ENCODE measurements at regions not wholly inside any gene's neighbourhood (a gene's known extent, or its start where the extent isn't known, plus 50 kb on each side); places are given as distances from the start of the nearest gene placed in this dataset.

- no peak for DNase-seq
These were observed 416.9 kb upstream of the SMARCA2 start for GRCh38 chr9:1598270-1598669.

GRCh38 chr9:1599961-1600360, 415.2 kb upstream of the SMARCA2 start:
- no peak for DNase-seq

DNA sequence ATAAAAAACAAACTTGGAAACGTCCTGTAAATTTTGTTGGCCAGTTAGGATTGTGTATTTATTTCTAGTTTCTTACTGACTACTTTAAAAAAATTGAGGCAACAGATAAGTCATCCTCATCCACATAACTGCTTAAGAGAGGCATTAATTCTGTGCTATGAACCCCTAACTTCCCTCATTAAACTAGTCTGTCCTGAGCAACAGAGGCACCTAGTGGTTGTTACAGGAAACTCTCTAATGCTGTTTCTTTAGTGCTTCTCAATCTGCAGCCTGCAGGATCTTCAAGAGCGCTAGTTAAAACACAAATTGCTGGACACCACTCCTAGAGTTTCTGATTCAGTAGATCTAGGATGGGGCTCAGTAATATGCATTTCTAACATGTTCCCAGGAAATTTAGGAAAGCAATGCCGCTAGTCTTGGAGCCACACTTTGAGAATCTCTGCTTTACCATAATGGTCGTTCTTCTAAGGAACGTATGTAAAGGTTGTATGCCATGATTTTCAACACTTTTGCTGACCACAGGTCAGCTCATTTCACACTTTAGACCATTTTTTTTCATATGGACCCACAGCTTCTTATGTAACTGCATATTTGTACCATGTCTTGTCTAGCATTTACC, 410.1 kb upstream of the SMARCA2 start:
- DNase-seq = peak; percentile 52

GRCh38 chr9:1606253-1606652, 408.9 kb upstream of the SMARCA2 start:
- DNase-seq = no peak

GRCh38 chr9:1612886-1613285, 402.3 kb upstream of the SMARCA2 start:
- no peak for DNase-seq

- DNase-seq = no peak
These were observed 397.7 kb upstream of the SMARCA2 start for GRCh38 chr9:1617419-1617818.

GRCh38 chr9:1619915-1620710, 395.0 kb upstream of the SMARCA2 start:
- no peak for DNase-seq

DNA sequence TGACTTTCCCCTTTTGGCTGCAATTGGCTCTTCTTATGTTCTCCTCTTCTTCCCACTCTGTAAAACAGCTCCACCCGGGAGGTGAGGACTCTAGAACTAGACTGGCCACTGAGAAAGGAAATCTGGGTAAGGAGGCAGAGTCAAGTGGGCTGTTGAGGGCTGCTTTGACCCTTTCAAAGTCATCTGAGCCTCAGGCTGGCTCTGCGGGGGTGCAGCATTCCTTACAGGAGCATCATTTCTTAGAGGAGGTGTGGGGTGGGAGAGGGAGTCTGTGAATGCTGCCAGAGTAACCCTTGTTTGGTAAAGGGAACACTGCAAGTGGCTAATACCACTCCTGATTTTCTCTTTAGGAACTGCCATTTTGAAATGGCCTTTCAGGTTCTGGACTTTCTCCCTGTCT, 377.7 kb upstream of the SMARCA2 start:
- no peak for DNase-seq

DNA sequence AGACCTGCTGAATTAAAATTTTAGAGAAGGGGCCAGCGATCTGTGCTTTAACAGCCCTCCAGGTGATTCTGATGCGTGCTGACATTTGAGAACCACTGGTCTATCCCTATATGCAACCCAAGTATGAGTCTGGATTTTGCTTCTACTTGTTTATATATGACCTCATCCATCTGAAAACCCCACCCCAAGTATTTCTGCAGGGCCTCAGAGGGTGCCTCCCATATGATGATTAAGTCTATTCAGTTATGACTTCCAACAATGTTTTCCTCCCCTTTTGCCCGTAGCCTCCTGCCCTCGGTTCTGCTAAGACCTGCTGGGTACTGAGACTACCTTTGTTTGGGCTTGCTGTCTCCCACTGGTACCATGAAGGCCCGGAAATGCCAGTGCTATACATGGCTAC, 376.0 kb upstream of the SMARCA2 start:
- DNase-seq = no peak

GRCh38 chr9:1647776-1648175, 367.4 kb upstream of the SMARCA2 start:
- DNase-seq = no peak

DNA sequence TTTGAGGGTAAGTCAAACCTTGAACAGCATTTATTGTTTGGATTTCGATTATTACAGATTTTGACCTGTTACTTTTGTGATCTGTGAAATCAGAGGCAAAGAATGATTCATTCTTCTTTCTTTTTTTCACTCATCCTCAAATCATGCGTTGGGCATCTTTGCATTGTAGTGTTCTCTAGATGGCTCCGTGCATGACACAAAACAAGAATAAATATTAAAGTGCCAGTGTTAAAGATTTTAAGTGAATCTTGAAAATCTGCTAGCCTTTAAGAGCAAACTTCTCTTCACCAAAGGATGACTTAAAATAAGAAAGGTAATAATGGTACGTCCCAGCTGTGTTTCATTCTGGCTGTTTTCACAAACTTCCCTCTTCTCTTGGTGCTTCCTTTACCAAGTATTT, 361.9 kb upstream of the SMARCA2 start:
- DNase-seq = no peak

DNA sequence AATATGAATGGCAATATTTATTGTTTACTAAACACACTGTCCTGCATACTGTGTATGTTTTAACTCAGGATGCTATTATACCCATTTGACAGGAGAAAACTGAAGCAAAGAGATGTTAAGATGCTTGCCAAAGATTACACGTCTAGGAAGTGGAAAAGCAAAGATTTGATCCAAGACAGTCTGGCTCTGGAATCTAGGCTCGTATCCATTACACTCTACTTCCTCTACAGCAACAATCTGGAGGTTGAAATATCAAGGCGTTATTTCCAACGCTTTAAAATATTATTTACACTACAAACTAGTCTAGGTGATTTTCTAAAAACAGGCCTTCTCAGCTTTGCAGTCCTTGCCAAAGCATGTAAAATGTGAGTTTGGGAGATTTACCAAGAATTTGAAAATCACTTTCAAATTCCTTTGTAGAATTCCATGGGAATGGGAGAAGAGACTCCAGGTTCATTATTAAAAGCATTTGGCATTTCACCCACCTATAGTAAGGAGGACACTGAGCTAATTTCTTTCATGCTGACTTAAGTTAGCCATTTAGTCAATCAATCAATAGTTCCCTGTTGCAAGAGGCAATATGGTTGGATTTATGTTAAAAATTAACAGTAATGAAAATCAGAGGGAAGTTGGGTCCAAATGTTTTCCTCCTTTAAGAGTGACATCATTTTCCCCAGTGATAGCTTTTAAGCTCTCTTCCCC, 356.3 kb upstream of the SMARCA2 start:
- no peak for DNase-seq

GRCh38 chr9:1659363-1659690, 355.8 kb upstream of the SMARCA2 start:
- DNase-seq = no peak

DNA sequence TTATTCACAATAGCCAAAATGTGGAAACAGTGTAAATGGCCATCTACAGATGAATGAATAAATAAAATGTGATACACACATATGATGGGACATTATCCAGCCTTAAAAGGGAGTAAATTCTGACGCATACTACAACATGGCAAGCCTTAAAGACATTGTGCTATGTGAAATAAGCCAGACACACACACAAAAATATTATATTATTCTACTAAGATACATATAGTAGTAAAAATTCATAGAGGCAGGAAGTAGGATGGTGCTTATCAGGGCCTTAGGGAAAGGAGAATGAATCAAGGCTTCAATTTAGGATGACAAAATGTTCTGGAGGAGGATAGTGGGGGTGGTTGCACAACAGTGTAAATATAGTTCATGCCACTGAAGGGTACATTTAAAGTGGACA, 346.7 kb upstream of the SMARCA2 start:
- no peak for DNase-seq

GRCh38 chr9:1673300-1673699, 341.8 kb upstream of the SMARCA2 start:
- DNase-seq = no peak

DNA sequence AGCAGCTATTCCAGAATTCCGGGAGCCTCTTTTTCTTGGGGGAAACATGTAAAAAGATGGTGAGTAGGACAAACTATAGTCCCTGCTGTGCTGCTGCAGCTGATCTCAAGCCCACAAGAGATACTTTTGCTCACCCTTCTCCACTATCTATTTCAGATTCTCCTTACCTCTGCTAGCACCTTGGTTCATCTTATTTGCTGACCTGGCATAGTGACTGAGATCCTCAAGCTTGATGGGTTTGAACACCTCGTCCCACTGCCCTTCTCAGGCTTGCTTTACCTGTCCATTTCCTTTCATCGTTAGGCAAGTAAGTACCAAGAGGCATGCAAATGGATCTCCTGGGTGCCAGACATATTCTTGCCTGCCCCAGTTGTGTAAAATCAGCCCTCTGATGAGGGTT, 338.4 kb upstream of the SMARCA2 start:
- no peak for DNase-seq

DNA sequence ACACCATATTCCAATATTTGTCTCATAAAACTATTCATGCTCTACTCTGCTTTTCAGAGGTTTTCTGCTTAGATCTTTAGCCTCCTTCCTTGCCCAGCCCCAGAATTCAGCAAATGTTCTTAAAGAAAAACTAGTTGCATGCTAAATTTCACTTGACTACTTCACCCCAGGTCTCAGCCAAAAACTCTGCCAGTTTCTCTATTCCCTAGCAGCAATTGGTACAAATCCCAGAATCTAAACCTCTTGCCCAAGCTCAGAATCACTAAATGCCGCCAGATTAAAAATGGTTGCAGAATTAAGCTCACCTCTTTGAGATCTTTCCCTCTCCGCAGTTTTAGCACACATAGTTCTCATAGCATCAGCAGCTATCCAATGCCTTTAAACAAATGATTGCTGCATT, 331.2 kb upstream of the SMARCA2 start:
- no peak for DNase-seq

DNA sequence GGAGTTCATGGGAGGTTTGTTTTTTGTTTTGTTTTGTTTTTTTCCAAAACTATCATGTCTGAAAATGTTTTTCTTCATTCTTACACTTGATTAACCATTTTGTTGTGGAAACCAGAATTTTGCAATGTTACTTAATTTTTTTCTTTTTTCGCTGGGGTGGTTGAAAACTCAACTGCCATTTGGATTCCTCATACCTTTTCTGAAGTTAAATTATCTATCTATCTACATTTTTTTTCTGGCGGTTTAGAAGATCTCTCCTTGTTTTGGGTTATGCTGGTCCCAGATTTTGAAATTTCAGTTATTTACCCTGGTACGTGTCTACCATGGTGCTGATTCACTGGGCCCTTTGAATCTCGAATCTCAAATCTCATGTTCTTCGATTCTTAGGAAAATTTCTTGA, 316.2 kb upstream of the SMARCA2 start:
- DNase-seq = no peak

- no peak for DNase-seq
These were observed 314.0 kb upstream of the SMARCA2 start for GRCh38 chr9:1701113-1701512.

DNA sequence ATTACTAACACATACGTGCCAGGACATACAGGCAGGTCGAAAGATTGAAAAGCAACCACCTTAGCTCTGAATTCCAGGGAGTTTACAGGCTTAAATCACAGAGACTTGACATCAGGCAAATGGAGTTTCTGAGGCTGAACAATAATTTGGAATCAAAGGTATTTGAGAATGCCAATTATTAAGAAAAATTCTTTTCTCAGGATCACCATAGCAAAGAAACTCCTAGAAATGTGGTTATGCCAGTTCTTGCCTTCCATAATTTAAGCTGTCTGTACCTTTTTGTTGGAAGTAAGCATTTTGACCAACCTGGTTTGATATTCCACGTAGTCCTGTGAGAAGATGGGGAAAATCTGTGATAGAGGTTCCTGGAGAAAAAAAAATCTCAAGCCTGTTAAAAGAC, 312.4 kb upstream of the SMARCA2 start:
- no peak for DNase-seq

DNA sequence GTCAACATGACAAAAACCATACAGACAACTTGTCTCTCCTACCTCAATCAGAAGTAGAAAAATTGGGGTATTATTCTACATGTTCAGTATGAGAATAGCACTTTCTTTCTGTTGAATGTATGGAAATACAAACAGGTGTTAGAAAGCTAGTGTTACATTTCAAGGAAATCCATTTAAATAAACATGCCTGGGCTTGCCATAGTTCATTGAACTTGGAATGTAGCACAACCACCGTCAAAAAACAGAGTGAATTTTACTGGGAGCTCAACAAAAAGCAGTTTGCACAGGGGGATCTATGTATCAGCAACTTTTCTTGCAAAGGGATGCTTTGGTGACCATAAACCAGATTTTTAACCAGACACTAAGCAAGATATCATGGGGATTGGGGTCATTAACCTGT, 307.9 kb upstream of the SMARCA2 start:
- DNase-seq = no peak

DNA sequence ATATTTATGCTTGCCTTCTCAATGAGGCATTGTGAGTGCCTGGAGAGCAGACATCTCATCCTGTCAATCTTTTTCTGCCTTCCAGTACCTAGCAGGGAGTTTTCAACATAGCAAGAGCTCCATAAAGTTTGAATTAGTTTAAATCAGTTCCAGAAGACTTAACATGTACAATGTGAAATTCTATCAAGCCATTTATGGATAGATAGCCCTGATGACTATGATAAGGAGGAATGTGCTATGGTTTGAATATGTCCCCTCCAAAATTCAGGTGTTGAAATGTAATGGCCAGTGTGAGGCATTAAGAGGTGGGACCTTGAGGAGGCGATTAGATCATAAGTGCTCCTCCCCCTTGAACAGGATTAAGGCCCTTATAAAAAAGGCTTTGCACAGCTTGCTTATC, 306.9 kb upstream of the SMARCA2 start:
- DNase-seq = no peak

DNA sequence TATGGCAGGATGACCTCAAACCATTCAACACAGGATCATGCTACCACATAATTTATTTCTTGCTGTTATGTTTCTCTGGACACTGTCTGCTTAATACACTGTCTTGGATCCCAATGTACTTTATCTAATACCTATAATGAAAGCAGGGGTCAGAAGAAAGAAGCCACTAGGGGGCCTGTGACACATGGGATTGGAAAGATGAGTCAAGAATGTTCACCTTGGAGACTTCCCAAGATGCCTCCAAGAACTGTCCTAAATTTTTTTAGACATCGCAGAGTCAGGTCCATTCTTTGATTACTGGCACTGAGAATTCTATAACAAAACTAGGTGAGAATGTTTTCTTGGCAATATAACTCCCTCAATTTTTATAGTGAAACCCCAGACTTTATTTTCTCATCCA, 305.8 kb upstream of the SMARCA2 start:
- peak; percentile 47 for DNase-seq

DNA sequence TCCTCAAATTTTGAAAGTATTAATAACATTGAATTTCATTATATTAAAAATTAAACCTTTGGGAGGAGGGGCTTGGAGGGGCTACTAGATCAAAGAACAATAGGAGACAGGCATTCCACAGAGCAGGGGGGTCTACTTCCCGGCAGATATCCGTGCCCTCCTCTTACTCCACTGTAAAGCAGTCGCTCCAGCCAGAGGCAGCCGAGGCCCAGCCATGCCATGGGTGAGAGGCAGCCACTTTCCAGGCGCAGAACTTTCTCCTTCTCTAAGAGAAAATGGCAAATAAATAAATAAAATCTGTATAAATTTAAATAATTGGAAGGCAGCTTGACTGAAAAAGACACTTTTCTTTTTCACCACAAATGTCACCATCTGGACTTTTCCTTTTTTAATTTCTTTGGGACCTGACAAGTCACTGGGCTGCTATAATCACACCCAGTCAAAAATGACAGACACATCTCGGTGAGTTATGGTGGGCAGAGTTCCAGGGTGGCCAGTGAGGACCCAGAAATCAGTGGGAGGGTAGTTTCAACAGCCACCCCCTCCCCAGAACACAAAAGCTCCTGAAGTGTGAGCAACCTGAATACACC, 302.2 kb upstream of the SMARCA2 start:
- no peak for DNase-seq

All from hematopoietic multipotent progenitor cell treated with erythropoietin and hydrocortisone succinate and interleukin-3 and kit ligand, for 6 days (in vitro differentiated cells).